Panc1 (cell line): ENCODE measurements at regions not wholly inside any gene's neighbourhood (a gene's known extent, or its start where the extent isn't known, plus 50 kb on each side); places are given as distances from the start of the nearest gene placed in this dataset.

Experiments
- CTCF ChIP-seq: fragments of 450-650 bp; IDR thresholded peaks from 2 replicates; pipeline ENCODE4 v1.5.1; 2017; ENCODE audit warnings: mild to moderate bottlenecking
- POLR2AphosphoS5 ChIP-seq: IDR thresholded peaks from 2 replicates; pipeline ENCODE4 v1.6.1; 2012; ENCODE audit warnings: mild to moderate bottlenecking, low read depth, low read length, moderate library complexity
- SIN3A ChIP-seq: IDR thresholded peaks from 2 replicates; pipeline ENCODE4 v1.6.1; 2012; ENCODE audit warnings: low read depth, mild to moderate bottlenecking, low read length, moderate library complexity, borderline replicate concordance; ENCODE audit not compliant: insufficient read depth
- TCF7L2 ChIP-seq: IDR thresholded peaks from 2 replicates; pipeline ENCODE4 v1.6.1; 2011; ENCODE audit warnings: mild to moderate bottlenecking, low read depth, low read length, inconsistent platforms
- TF ChIP-seq, protein P1 (sequence below), 2 experiments: IDR thresholded peaks; 2 replicates each; pipeline ENCODE4 v1.6.1; 2011 to 2012; ENCODE audit warnings: low read depth in 2 of 2, control low read depth in 1 of 2, low read length in 1 of 2, mild to moderate bottlenecking in 1 of 2, moderate library complexity in 1 of 2; ENCODE audit not compliant: insufficient read depth in 1 of 2

GRCh38 chr18:40874233-40874632, 1080.8 kb upstream of the PIK3C3 start:
- TF ChIP-seq, protein P1, sequence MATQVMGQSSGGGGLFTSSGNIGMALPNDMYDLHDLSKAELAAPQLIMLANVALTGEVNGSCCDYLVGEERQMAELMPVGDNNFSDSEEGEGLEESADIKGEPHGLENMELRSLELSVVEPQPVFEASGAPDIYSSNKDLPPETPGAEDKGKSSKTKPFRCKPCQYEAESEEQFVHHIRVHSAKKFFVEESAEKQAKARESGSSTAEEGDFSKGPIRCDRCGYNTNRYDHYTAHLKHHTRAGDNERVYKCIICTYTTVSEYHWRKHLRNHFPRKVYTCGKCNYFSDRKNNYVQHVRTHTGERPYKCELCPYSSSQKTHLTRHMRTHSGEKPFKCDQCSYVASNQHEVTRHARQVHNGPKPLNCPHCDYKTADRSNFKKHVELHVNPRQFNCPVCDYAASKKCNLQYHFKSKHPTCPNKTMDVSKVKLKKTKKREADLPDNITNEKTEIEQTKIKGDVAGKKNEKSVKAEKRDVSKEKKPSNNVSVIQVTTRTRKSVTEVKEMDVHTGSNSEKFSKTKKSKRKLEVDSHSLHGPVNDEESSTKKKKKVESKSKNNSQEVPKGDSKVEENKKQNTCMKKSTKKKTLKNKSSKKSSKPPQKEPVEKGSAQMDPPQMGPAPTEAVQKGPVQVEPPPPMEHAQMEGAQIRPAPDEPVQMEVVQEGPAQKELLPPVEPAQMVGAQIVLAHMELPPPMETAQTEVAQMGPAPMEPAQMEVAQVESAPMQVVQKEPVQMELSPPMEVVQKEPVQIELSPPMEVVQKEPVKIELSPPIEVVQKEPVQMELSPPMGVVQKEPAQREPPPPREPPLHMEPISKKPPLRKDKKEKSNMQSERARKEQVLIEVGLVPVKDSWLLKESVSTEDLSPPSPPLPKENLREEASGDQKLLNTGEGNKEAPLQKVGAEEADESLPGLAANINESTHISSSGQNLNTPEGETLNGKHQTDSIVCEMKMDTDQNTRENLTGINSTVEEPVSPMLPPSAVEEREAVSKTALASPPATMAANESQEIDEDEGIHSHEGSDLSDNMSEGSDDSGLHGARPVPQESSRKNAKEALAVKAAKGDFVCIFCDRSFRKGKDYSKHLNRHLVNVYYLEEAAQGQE (IDR thresholded peaks at IDR 0.05; ENCODE audit: insufficient read depth in 1 of 2, low read depth in 2 of 2, low read length in 1 of 2): no peak
- no peak for TF ChIP-seq CTCF
- no peak for TF ChIP-seq POLR2AphosphoS5
- TF ChIP-seq TCF7L2: no peak
- no peak for TF ChIP-seq SIN3A
